ENCODE measurements at regions not wholly inside any gene's neighbourhood (a gene's known extent, or its start where the extent isn't known, plus 50 kb on each side); places are given as distances from the start of the nearest gene placed in this dataset.

DNA sequence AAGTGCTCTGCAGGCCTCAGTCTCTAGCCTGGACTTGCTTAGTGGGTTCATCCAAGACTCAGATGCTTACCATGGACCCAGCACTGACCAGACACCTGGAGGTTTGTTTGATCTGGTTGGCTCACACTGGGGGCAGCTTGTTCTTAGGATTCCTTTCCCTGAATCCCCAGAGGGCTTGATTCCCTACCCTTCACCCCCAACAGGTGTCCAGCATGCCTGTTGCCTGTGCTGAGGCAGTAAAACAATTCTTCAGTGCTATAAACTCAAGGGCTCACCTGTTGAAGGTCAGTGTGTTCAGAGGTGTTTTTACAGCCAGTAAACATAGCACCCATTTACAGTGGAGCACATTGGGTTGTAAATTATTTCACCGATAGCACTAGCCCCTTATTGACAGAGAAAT, 123.8 kb upstream of the KLF4 start:
- BruUV-seq (replicated peaks): no TSS peak
- no peaks in the 10 kb centered on the region for H3K36me3 ChIP-seq (ENCODE audit: control insufficient read depth, insufficient read depth, low read length)
- in situ Hi-C loops (cut with MboI; ENCODE audit: low sequenced_read_pairs): no loop called here

More for the DNA sequence above, 123.8 kb upstream of the KLF4 start:
- Histone ChIP-seq H2AK9ac (replicated peaks; ENCODE audit: low read depth, low read length, poor library complexity) (no peak overlapping the region), H3K27me3 (ENCODE audit: control insufficient read depth, insufficient read depth, low read length) (peaks cover 11% of the 10 kb centered on the region), H3K4me2 (ENCODE audit: low read depth, low read length) (no peak overlapping the region), H3K4me1 (ENCODE audit: control insufficient read depth, insufficient read depth, low read length) (peaks cover 5% of the 10 kb centered on the region; the same call in 1 of the 2 replicates), H2BK15ac (ENCODE audit: low read depth, low read length) (no peak overlapping the region), H3K9me3 (ENCODE audit: control insufficient read depth, insufficient read depth, low read length) (no peaks in the 10 kb centered on the region), H3K27ac (ENCODE audit: insufficient read depth, low read length) (no peak overlapping the region), H2AFZ (replicated peaks; ENCODE audit: low read length, poor library complexity) (no peak overlapping the region), H4K91ac (ENCODE audit: insufficient read depth, low read depth, low read length) (no peak overlapping the region), H3K23ac (ENCODE audit: low read depth, low read length) (no peak overlapping the region), H3K4ac (ENCODE audit: low read depth, low read length) (no peak overlapping the region), H3K79me1 (ENCODE audit: low read depth in 1 of 2, low read length in 2 of 2) (no peaks in the 10 kb centered on the region), H2BK120ac (ENCODE audit: low read depth, low read length) (no peak overlapping the region), H3K56ac (ENCODE audit: extremely low read depth, insufficient read depth, low read length) (no peak overlapping the region), H3K14ac (replicated peaks; ENCODE audit: low read depth, low read length) (no peak overlapping the region), H3K18ac (ENCODE audit: low read depth, low read length) (no peak overlapping the region), H2AK5ac (ENCODE audit: low read depth, low read length) (no peak overlapping the region), H4K20me1 (ENCODE audit: insufficient read depth, low read length) (no peaks in the 10 kb centered on the region), H4K5ac (ENCODE audit: low read depth, low read length) (no peak overlapping the region), H4K8ac (ENCODE audit: low read depth in 2 of 2, low read length in 2 of 2) (no peak overlapping the region), H3K9ac (ENCODE audit: low read depth, low read length) (no peak overlapping the region), H3K9me1 (ENCODE audit: insufficient read depth, low read length) (no peaks in the 10 kb centered on the region), H2BK20ac (ENCODE audit: low read depth, low read length) (no peak overlapping the region), H3K4me3 (ENCODE audit: insufficient read depth, low read depth, low read length) (no peak overlapping the region), H2BK5ac (ENCODE audit: low read depth, low read length, poor library complexity, severe bottlenecking) (no peak overlapping the region)
- intact Hi-C loops (cut with micrococcal nuclease) (no loop called here), dilution Hi-C loops (cut with HindIII; ENCODE audit: low sequenced_read_pairs, unreplicated experiment) (no loop called here)
- DNase-seq: no peak
- WGBS, 2 experiments (ENCODE audit: extremely low coverage in 2 of 2, insufficient read length in 1 of 2): no CpG with 5 or more reads among the region's 1 CpG
- CTCF ChIA-PET: no interaction called here
- POLR2A ChIA-PET (ENCODE audit: unreplicated experiment): interaction anchor here (0.6 kb wide), 2 partner anchors 8 to 34 kb away, joined by 3 to 4 read pairs; no protein-coding TSS in a partner anchor
- TF ChIP-seq NFE2L2 (IDR thresholded peaks at IDR 0.05; ENCODE audit: low read depth, low read length): no peak
- TF ChIP-seq, protein P1, sequence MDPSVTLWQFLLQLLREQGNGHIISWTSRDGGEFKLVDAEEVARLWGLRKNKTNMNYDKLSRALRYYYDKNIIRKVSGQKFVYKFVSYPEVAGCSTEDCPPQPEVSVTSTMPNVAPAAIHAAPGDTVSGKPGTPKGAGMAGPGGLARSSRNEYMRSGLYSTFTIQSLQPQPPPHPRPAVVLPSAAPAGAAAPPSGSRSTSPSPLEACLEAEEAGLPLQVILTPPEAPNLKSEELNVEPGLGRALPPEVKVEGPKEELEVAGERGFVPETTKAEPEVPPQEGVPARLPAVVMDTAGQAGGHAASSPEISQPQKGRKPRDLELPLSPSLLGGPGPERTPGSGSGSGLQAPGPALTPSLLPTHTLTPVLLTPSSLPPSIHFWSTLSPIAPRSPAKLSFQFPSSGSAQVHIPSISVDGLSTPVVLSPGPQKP (IDR thresholded peaks at IDR 0.05; ENCODE audit: borderline replicate concordance, low read depth, low read length): no peak
- TF ChIP-seq MAZ (IDR thresholded peaks at IDR 0.05; ENCODE audit: borderline replicate concordance, low read depth, low read length): no peak
- no peak for ATAC-seq (ENCODE audit: low read depth)
